WTC11 (cell line): ENCODE measurements at regions not wholly inside any gene's neighbourhood (a gene's known extent, or its start where the extent isn't known, plus 50 kb on each side); places are given as distances from the start of the nearest gene placed in this dataset.

Experiments
- MXD4 ChIP-seq: fragments of 250-450 bp; sonication (Bioruptor Pico); IDR thresholded peaks from 2 replicates; pipeline ENCODE4 v1.8.0; 2021; ENCODE audit warnings: mild to moderate bottlenecking, moderate library complexity, borderline replicate concordance
- MYBL2 ChIP-seq: sonication (generic); formaldehyde crosslinking; IDR thresholded peaks from 2 replicates; pipeline ENCODE4 v1.8.1; 2023; ENCODE audit warnings: mild to moderate bottlenecking, moderate library complexity, missing genetic modification reagents
- ZNF671 ChIP-seq: fragments of 250-450 bp; sonication (Bioruptor Pico); IDR thresholded peaks from 2 replicates; pipeline ENCODE4 v1.8.0; 2021; ENCODE audit warnings: mild to moderate bottlenecking
- TF ChIP-seq, protein P1 (sequence below): sonication (generic); formaldehyde crosslinking; IDR thresholded peaks from 2 replicates; pipeline ENCODE4 v1.8.0; 2023; ENCODE audit warnings: mild to moderate bottlenecking, missing genetic modification reagents
- TF ChIP-seq, protein P2 (sequence below): fragments of 200-600 bp; IDR thresholded peaks from 2 replicates; pipeline ENCODE4 v1.8.0; 2022; ENCODE audit warnings: antibody characterized with exemption

DNA sequence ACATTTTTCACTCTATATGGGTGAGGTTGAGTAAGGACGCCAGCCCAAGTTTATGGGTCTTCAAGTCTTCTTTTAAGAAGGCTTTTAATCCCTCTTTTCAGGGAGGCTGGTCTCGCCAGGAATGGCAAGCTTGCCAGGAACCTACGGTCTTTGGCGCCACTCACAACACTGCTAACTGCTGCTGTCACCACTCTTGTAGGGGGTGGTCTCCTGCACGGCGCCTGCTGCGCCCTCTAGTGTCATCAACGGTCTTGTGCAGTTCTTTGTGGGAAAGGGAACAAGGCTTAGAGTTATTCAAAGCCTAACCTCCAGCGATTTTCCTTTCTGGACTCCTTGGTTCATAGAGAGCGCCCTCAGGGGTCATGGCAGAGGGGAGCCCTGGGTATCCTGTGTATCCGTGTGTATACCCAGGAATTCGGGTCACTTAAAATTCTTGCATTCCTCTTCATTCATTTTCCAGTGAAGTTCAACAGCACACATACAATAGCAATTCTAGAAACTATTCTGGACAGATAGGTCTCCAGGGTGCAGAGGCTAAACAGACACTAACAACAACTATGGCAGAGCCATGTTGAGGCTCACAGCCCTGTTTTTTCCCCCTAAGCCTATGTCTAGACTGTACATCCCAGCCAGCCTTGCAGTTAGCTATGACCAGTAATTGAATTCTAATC is 392.8 kb upstream of the CAMK1G start:
- TF ChIP-seq, protein P1, sequence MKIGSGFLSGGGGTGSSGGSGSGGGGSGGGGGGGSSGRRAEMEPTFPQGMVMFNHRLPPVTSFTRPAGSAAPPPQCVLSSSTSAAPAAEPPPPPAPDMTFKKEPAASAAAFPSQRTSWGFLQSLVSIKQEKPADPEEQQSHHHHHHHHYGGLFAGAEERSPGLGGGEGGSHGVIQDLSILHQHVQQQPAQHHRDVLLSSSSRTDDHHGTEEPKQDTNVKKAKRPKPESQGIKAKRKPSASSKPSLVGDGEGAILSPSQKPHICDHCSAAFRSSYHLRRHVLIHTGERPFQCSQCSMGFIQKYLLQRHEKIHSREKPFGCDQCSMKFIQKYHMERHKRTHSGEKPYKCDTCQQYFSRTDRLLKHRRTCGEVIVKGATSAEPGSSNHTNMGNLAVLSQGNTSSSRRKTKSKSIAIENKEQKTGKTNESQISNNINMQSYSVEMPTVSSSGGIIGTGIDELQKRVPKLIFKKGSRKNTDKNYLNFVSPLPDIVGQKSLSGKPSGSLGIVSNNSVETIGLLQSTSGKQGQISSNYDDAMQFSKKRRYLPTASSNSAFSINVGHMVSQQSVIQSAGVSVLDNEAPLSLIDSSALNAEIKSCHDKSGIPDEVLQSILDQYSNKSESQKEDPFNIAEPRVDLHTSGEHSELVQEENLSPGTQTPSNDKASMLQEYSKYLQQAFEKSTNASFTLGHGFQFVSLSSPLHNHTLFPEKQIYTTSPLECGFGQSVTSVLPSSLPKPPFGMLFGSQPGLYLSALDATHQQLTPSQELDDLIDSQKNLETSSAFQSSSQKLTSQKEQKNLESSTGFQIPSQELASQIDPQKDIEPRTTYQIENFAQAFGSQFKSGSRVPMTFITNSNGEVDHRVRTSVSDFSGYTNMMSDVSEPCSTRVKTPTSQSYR = no peak
- no peak for TF ChIP-seq MYBL2
- no peak for TF ChIP-seq ZNF671
- TF ChIP-seq MXD4 (CRISPR knock-in tag) = no peak
- TF ChIP-seq, protein P2, sequence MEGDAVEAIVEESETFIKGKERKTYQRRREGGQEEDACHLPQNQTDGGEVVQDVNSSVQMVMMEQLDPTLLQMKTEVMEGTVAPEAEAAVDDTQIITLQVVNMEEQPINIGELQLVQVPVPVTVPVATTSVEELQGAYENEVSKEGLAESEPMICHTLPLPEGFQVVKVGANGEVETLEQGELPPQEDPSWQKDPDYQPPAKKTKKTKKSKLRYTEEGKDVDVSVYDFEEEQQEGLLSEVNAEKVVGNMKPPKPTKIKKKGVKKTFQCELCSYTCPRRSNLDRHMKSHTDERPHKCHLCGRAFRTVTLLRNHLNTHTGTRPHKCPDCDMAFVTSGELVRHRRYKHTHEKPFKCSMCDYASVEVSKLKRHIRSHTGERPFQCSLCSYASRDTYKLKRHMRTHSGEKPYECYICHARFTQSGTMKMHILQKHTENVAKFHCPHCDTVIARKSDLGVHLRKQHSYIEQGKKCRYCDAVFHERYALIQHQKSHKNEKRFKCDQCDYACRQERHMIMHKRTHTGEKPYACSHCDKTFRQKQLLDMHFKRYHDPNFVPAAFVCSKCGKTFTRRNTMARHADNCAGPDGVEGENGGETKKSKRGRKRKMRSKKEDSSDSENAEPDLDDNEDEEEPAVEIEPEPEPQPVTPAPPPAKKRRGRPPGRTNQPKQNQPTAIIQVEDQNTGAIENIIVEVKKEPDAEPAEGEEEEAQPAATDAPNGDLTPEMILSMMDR = peak; percentile 83
